Amniotic epithelial cell (primary cell): ENCODE measurements at regions not wholly inside any gene's neighbourhood (a gene's known extent, or its start where the extent isn't known, plus 50 kb on each side); places are given as distances from the start of the nearest gene placed in this dataset.
A peak's percentile ranks its signal among the peaks of the same experiment; 100 is the strongest.
"Not testable (repeated sequence)": the region's sequence is repeated elsewhere in the genome, so short reads cannot be mapped to it uniquely, and the experiment has no call there.

ENCODE experiments used
- DNase-seq: peaks from one replicate; pipeline ENCODE4 v3.0.0-alpha.2; 2010; ENCODE audit warnings: low read depth

- DNase-seq = peak; percentile 66
These were observed 191.5 kb upstream of the CAND1 start for GRCh38 chr12:67077617-67078016.

- DNase-seq = no peak
These were observed 190.2 kb upstream of the CAND1 start for GRCh38 chr12:67078957-67079356.

- no peak for DNase-seq
These were observed 188.5 kb upstream of the CAND1 start for GRCh38 chr12:67080637-67081036.

GRCh38 chr12:67082221-67082620, 186.9 kb upstream of the CAND1 start:
- no peak for DNase-seq

- no peak for DNase-seq
These were observed 183.5 kb upstream of the CAND1 start for GRCh38 chr12:67085699-67086098.

GRCh38 chr12:67086116-67086515, 183.0 kb upstream of the CAND1 start:
- no peak for DNase-seq

- no peak for DNase-seq
These were observed 180.6 kb upstream of the CAND1 start for GRCh38 chr12:67088401-67089118.

- DNase-seq = peak; percentile 39
These were observed 178.0 kb upstream of the CAND1 start for GRCh38 chr12:67091204-67091603.

- no peak for DNase-seq
These were observed 177.5 kb upstream of the CAND1 start for GRCh38 chr12:67091678-67092077.

- DNase-seq = not testable (repeated sequence)
These were observed 176.2 kb upstream of the CAND1 start for GRCh38 chr12:67092934-67093333.

GRCh38 chr12:67096533-67097318, 172.4 kb upstream of the CAND1 start:
- DNase-seq = peak; percentile 66

- no peak for DNase-seq
These were observed 169.3 kb upstream of the CAND1 start for GRCh38 chr12:67099858-67100257.

GRCh38 chr12:67103521-67103920, 165.6 kb upstream of the CAND1 start:
- no peak for DNase-seq

- no peak for DNase-seq
These were observed 161.9 kb upstream of the CAND1 start for GRCh38 chr12:67107235-67107634.

GRCh38 chr12:67107751-67108269, 161.3 kb upstream of the CAND1 start:
- no peak for DNase-seq

GRCh38 chr12:67110345-67110744, 158.8 kb upstream of the CAND1 start:
- DNase-seq = not testable (repeated sequence)

- no peak for DNase-seq
These were observed 158.0 kb upstream of the CAND1 start for GRCh38 chr12:67111182-67111581.

- no peak for DNase-seq
These were observed 156.6 kb upstream of the CAND1 start for GRCh38 chr12:67112586-67112985.

GRCh38 chr12:67116134-67116533, 153.0 kb upstream of the CAND1 start:
- DNase-seq = no peak

GRCh38 chr12:67122584-67122983, 146.6 kb upstream of the CAND1 start:
- no peak for DNase-seq

- DNase-seq = peak; percentile 33
These were observed 131.9 kb upstream of the CAND1 start for GRCh38 chr12:67137256-67137655.

GRCh38 chr12:67141296-67142018, 127.7 kb upstream of the CAND1 start:
- no peak for DNase-seq

GRCh38 chr12:67145692-67146091, 123.5 kb upstream of the CAND1 start:
- no peak for DNase-seq
